H9 (cell line): ENCODE measurements at regions not wholly inside any gene's neighbourhood (a gene's known extent, or its start where the extent isn't known, plus 50 kb on each side); places are given as distances from the start of the nearest gene placed in this dataset.
A peak's percentile ranks its signal among the peaks of the same experiment; 100 is the strongest.

Source experiments
- DNase-seq: peaks from one replicate; pipeline ENCODE4 v3.0.0-alpha.2; 2017
- H2AFZ ChIP-seq: one replicate; pipeline ENCODE4 v1.6.1; 2013; ENCODE audit warnings: mild to moderate bottlenecking, low read length, control low read depth, moderate library complexity
- H2AK5ac ChIP-seq: 2 replicates; pipeline ENCODE4 v1.6.1; 2013; ENCODE audit warnings: low read length, control low read depth, mixed read lengths; ENCODE audit not compliant: insufficient read length
- H2BK120ac ChIP-seq: one replicate; pipeline ENCODE4 v1.6.1; 2013; ENCODE audit warnings: low read depth, mild to moderate bottlenecking, low read length, control low read depth, inconsistent platforms; ENCODE audit not compliant: poor library complexity, severe bottlenecking
- H2BK12ac ChIP-seq: 2 replicates; pipeline ENCODE4 v1.6.1; 2013; ENCODE audit warnings: low read length, control low read depth, mixed read lengths, low read depth; ENCODE audit not compliant: insufficient read length
- H2BK15ac ChIP-seq: 2 replicates; pipeline ENCODE4 v1.6.1; 2013; ENCODE audit warnings: low read depth, low read length, control low read depth
- H2BK20ac ChIP-seq: one replicate; pipeline ENCODE4 v1.6.1; 2013; ENCODE audit warnings: low read depth, mild to moderate bottlenecking, low read length, control low read depth, inconsistent platforms; ENCODE audit not compliant: poor library complexity, severe bottlenecking
- H2BK5ac ChIP-seq: 2 replicates; pipeline ENCODE4 v1.6.1; 2013; ENCODE audit warnings: low read length, control low read depth, mixed read lengths; ENCODE audit not compliant: insufficient read length
- H3K14ac ChIP-seq: 2 replicates; pipeline ENCODE4 v1.6.1; 2013; ENCODE audit warnings: low read length, control low read depth; ENCODE audit not compliant: insufficient read depth
- H3K18ac ChIP-seq: 2 replicates; pipeline ENCODE4 v1.6.1; 2013; ENCODE audit warnings: low read depth, mild to moderate bottlenecking, mixed read lengths, low read length, control low read depth; ENCODE audit not compliant: insufficient read length
- H3K23ac ChIP-seq: 2 replicates; pipeline ENCODE4 v1.6.1; 2013; ENCODE audit warnings: low read length, control low read depth, mixed read lengths, low read depth; ENCODE audit not compliant: insufficient read length
- H3K23me2 ChIP-seq: 2 replicates; pipeline ENCODE4 v1.6.1; 2013; ENCODE audit warnings: low read depth, mild to moderate bottlenecking, mixed read lengths, low read length, control low read depth; ENCODE audit not compliant: insufficient read length, poor library complexity, severe bottlenecking
- H3K27ac ChIP-seq: 2 replicates; pipeline ENCODE4 v1.5.1; 2013; ENCODE audit warnings: low read length, control low read depth, mixed read lengths, low read depth; ENCODE audit not compliant: insufficient read length
- H3K27me3 ChIP-seq: 2 replicates; pipeline ENCODE4 v1.6.1; 2013; ENCODE audit warnings: low read length, control low read depth, inconsistent platforms; ENCODE audit not compliant: insufficient read depth
- H3K4ac ChIP-seq: 2 replicates; pipeline ENCODE4 v1.6.1; 2013; ENCODE audit warnings: low read depth, mild to moderate bottlenecking, control low read depth, inconsistent platforms, low read length, moderate library complexity
- H3K4me1 ChIP-seq: 2 replicates; pipeline ENCODE4 v1.6.1; 2013; ENCODE audit warnings: low read length, control low read depth, inconsistent platforms; ENCODE audit not compliant: insufficient read depth
- H3K4me2 ChIP-seq: 2 replicates; pipeline ENCODE4 v1.6.1; 2013; ENCODE audit warnings: low read length, control low read depth, mixed read lengths; ENCODE audit not compliant: insufficient read length, insufficient read depth
- H3K56ac ChIP-seq: 2 replicates; pipeline ENCODE4 v1.6.1; 2013; ENCODE audit warnings: low read depth, mild to moderate bottlenecking, mixed read lengths, low read length, control low read depth; ENCODE audit not compliant: insufficient read length
- H3K79me1 ChIP-seq: 2 replicates; pipeline ENCODE4 v1.6.1; 2013; ENCODE audit warnings: low read depth, mild to moderate bottlenecking, moderate library complexity, low read length, control low read depth, inconsistent platforms; ENCODE audit not compliant: insufficient read depth, poor library complexity, severe bottlenecking
- H3K79me2 ChIP-seq: 2 replicates; pipeline ENCODE4 v1.6.1; 2013; ENCODE audit warnings: low read length, control low read depth, inconsistent platforms; ENCODE audit not compliant: insufficient read depth
- H3K9ac ChIP-seq: 2 replicates; pipeline ENCODE4 v1.6.1; 2013; ENCODE audit warnings: low read length, control low read depth, mixed read lengths; ENCODE audit not compliant: insufficient read length; ENCODE audit errors: extremely low read depth
- H3K9me3 ChIP-seq: one replicate; pipeline ENCODE4 v1.6.1; 2013; ENCODE audit warnings: low read depth, low read length, inconsistent platforms; ENCODE audit not compliant: control insufficient read depth
- H3T11ph ChIP-seq: one replicate; pipeline ENCODE4 v1.6.1; 2013; ENCODE audit warnings: mild to moderate bottlenecking, low read length, control low read depth, inconsistent platforms
- H4K20me1 ChIP-seq: one replicate; pipeline ENCODE4 v1.6.1; 2013; ENCODE audit not compliant: control insufficient read depth, insufficient read length, insufficient read depth
- H4K5ac ChIP-seq: 2 replicates; pipeline ENCODE4 v1.6.1; 2013; ENCODE audit warnings: low read depth, mild to moderate bottlenecking, mixed read lengths, low read length, control low read depth; ENCODE audit not compliant: insufficient read length
- H4K8ac ChIP-seq: replicated peaks from 2 replicates; pipeline ENCODE4 v1.6.1; 2013; ENCODE audit warnings: low read length, control low read depth, mixed read lengths, low read depth; ENCODE audit not compliant: insufficient read length
- H4K91ac ChIP-seq: 2 replicates; pipeline ENCODE4 v1.6.1; 2013; ENCODE audit warnings: low read depth, mild to moderate bottlenecking, moderate library complexity, mixed read lengths, low read length, control low read depth; ENCODE audit not compliant: insufficient read length
- H3K27ac Mint-ChIP-seq, 3 experiments: 2 replicates in 2 of 3; 3 replicates in 1 of 3; pipeline ENCODE4 v1.8.0; 2020 to 2021; ENCODE audit warnings: mixed read lengths in 3 of 3, mild to moderate bottlenecking in 1 of 3, moderate library complexity in 1 of 3
- H3K27me3 Mint-ChIP-seq: 2 replicates; pipeline ENCODE4 v1.8.0; 2021; ENCODE audit warnings: low read depth, mild to moderate bottlenecking, moderate library complexity, mixed read lengths
- H3K36me3 Mint-ChIP-seq, 3 experiments: 2 replicates in 2 of 3; 3 replicates in 1 of 3; pipeline ENCODE4 v1.8.0; 2020 to 2021; ENCODE audit warnings: low read depth in 3 of 3, mixed read lengths in 3 of 3; ENCODE audit not compliant: insufficient read depth in 1 of 3
- H3K4me1 Mint-ChIP-seq, 2 experiments: 2 replicates each; pipeline ENCODE4 v1.8.0; 2020; ENCODE audit warnings: mixed read lengths in 2 of 2
- H3K4me3 Mint-ChIP-seq, 2 experiments: 2 replicates in 1 of 2; 3 replicates in 1 of 2; pipeline ENCODE4 v1.8.0; 2020 to 2021; ENCODE audit warnings: mild to moderate bottlenecking in 2 of 2, mixed read lengths in 2 of 2, moderate library complexity in 1 of 2
- H3K9me3 Mint-ChIP-seq, 2 experiments: 2 replicates in 1 of 2; 3 replicates in 1 of 2; pipeline ENCODE4 v1.8.0; 2020; ENCODE audit warnings: mild to moderate bottlenecking in 2 of 2, mixed read lengths in 2 of 2, moderate library complexity in 1 of 2
- CTCF ChIP-seq: fragments of 200-600 bp; sonication (generic); conservative IDR thresholded peaks from 3 replicates; pipeline ENCODE4 v1.8.0; 2021; ENCODE audit warnings: antibody characterized with exemption, mild to moderate bottlenecking
- WGBS: extraction: QIAGEN DNeasy Blood & Tissue Kit; methylation state at CpG from one replicate; pipeline ENCODE4 v1.1.7; 2013; ENCODE audit warnings: missing lambda C conversion rate, low lambda C conversion rate, mixed read lengths; ENCODE audit not compliant: insufficient read length; ENCODE audit errors: extremely low coverage; 5-methylcytosine and 5-hydroxymethylcytosine counted together

- Histone ChIP-seq H3K23ac (no peak overlapping the region), H2BK5ac (no peak overlapping the region), H3K56ac (no peak overlapping the region), H3K14ac (no peak overlapping the region), H3K4ac (no peak overlapping the region), H2BK20ac (no peak overlapping the region), H4K91ac (no peak overlapping the region), H4K20me1 (no peaks in the 10 kb centered on the region), H4K8ac (no peak overlapping the region), H3K18ac (no peak overlapping the region), H2AFZ (no peak overlapping the region), H3K27me3 (no peaks in the 10 kb centered on the region), H2AK5ac (no peak overlapping the region), H2BK15ac (no peak overlapping the region), H3K4me1 (no peaks in the 10 kb centered on the region), H3K79me1 (no peaks in the 10 kb centered on the region), H3T11ph (no peak overlapping the region), H3K9ac (no peak overlapping the region), H3K79me2 (no peaks in the 10 kb centered on the region), H2BK12ac (no peak overlapping the region), H3K4me2 (no peak overlapping the region), H3K23me2 (no peaks in the 10 kb centered on the region), H2BK120ac (no peak overlapping the region), H3K9me3 (no peaks in the 10 kb centered on the region), H4K5ac (no peak overlapping the region), H3K27ac (no peak overlapping the region)
- no peaks in the 10 kb centered on the region for H3K4me1 Mint-ChIP-seq
- H3K27me3 Mint-ChIP-seq, result no peaks in the 10 kb centered on the region
- peaks cover 0 to 3% (median 0%) of the 10 kb centered on the region in 3 experiments; a peak in 2 of 7 replicates for H3K36me3 Mint-ChIP-seq
- H3K4me3 Mint-ChIP-seq, result no peak overlapping the region
- H3K9me3 Mint-ChIP-seq, result peaks cover 8 to 13% of the 10 kb centered on the region in 2 experiments; a peak in 4 of 5 replicates
- no peak for DNase-seq
- no peak for TF ChIP-seq CTCF
- no CpG with 5 or more reads among the region's 4 CpGs for WGBS
- peak overlapping the region; percentile 25 to 70 (median 60); a peak in 4 of 7 replicates for H3K27ac Mint-ChIP-seq
These were observed 618.8 kb upstream of the GRM7 start for GRCh38 chr3:6242104-6242503.
